ENCODE measurements at regions not wholly inside any gene's neighbourhood (a gene's known extent, or its start where the extent isn't known, plus 50 kb on each side); places are given as distances from the start of the nearest gene placed in this dataset.
A peak's percentile ranks its signal among the peaks of the same experiment; 100 is the strongest.

DNA sequence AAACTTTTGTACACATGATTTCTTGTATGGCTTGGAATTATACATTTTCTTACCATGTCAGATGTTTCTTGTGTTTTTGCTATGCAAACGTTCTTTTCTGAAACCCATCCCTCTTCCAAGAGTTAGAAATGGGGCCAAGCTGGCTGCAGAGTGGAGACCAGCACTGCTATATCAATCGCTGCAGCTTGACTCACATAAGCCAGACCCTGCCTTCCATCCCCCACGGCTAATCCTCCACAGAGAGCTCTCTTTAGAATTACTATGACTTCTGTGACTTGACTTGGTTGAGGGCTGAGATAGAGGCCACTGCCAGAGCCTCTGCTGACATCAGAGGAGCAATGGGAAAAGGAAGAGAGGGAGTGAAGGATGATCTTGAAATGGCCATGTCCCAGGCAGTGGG lies 147.9 kb downstream of the DACT1 start:
- no peak for DNase-seq

DNA sequence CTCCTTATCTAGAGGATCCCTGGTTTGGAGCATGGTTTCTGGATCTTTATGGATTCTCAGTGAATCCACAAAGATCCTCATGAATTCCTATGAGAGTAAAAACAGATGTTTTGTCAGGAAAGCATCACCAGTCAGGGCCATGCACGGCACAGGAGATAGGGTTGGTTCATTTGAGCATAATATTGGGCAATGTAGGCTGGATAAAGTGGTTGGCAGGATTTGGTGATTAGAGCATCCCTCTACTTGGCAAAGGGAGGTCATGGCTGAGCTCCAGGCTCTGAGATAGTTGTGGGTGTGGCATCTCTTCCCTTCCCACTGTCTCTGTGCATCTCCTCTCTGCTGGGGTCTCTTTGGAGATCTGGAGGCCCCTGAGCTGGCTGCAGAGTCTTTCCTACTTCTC lies 149.8 kb downstream of the DACT1 start:
- DNase-seq: no peak

DNA sequence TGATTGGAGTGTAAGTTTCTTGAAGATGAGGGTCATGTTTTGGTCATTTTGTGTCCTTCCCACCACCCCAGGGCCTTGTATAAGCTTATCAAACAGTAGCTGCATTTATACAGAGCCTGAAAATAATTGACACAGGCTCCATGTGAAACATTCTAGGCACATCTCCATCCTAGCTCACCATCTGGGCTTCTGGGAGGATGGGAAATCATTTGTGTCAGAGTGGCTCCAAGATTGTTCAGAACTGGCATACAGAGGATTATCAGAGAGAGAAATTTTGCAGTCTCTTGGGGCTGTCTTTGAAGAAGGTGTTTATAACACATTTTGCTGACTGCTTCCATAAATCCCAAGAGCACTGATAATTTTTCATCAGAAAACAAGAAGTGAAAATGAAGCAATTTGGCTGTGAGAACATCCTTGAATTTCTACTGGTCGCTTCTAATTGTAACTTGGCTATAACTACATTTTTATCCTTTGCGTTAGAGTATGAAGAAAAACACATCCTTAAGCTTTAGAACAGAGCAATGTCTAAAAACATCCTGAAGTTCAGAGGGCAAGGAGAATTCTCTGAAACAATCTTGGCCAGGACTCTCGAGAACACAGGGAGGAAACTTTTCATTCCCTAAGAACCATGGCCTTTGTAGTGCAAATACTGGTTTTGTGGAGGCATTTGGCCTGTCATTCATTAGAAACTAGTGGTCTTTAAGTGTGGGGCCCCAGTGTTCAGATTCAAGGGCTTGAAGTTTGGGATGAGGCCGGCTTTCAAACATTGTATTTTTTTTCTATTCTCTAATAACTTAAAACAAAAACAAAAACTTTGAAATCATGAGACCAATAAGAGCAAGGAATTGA lies 151.1 kb downstream of the DACT1 start:
- no peak for DNase-seq

DNA sequence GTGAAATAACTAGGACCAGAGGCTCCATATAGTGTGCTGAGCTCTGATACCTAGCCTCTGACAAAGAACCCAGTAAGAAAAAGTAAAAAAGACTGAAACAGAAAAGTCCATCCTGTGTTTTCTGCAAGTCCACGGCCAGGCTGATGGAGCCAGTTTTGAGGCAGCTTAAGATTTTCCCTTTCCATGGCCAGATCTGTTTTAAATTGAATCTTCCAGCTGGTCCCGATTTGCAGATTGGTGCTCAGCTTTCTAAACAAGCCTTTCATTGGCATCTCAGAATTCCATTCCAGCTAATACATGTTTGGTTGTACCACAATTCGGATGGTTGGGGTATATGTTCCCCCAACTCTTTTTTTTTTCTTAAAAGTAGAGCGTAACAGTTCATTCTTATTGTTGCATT lies 152.0 kb downstream of the DACT1 start:
- no peak for DNase-seq

DNA sequence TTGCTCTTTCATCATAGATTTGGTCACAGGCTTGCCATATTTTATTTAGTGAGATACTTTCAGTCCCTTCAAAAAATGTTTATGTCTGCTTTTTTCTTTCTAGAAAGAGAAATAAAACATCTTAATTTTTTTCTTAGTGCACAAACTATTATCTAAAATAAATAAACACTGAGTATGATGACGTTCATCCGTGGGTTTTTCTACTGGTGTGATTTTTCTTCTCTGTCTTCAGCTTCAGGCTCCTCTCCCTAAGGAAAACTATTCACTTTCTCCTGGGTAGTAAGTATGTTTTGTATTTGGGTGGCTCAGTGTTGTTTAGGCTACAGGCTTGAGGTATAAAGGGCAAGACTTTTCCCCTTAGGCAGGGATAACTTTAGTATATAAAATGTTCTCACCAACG lies 154.7 kb downstream of the DACT1 start:
- DNase-seq: no peak

DNA sequence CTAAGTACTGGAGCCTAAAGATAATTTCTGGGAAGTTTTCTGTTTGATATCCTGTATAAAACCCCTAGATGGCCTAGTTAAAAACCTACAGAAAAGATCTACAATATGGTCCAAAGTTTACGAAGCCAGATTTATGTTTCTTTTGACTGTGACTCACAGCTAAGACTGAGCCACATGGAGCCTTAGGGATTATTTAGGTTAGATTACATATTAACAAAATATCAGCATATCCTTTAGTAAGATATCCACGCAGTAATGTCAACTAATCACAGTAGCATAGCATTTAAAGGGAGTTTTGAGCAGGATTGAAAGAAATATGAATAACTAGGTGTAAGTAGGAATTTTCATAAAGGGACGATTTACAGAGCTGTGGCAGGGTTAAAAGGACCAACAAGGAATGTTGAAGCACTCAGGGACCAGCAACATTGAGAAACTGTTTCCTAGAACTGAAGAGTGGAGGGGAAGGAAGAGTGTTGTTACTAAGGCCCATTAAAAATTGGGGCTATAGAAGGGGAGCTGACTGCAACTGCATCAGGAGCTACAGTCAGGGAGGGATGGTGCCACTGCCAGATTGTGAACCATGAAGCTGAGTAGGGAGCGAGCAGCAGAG lies 155.5 kb downstream of the DACT1 start:
- DNase-seq: no peak

DNA sequence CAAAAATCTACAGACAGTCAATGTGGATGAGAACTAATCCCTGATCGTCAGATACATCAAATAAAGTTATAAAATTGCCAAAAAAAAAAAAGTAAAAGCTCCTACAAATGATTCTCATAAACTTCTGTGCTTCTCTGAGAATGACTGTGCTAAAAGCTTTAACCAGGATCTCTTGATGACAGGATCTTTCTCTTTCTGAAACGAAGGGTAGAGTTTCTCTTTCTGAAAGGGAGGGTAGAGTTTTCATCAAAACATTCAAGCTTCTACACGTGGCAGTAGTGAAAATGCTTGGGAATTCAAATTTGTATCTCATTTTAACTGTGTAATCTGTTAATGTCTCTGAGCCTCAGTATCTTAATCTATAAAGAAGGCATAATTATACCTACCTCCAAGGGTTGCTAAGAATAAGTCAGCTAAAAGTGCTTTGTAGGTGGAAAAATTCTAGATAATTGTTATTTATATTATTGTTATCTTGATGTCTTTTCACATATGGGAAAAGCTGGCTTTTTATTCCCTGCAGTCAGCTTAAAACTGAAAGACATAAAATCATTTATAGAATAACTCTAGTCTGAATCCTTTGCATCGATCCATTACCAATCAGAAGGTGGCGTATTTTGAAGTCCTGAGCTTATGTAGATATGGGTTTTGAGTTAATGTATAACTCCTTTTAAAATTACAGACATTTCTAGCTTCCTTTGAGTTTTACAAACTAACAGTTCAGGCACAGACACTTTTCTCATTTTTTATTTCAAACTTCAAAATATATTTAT lies 157.4 kb downstream of the DACT1 start:
- DNase-seq: no peak

DNA sequence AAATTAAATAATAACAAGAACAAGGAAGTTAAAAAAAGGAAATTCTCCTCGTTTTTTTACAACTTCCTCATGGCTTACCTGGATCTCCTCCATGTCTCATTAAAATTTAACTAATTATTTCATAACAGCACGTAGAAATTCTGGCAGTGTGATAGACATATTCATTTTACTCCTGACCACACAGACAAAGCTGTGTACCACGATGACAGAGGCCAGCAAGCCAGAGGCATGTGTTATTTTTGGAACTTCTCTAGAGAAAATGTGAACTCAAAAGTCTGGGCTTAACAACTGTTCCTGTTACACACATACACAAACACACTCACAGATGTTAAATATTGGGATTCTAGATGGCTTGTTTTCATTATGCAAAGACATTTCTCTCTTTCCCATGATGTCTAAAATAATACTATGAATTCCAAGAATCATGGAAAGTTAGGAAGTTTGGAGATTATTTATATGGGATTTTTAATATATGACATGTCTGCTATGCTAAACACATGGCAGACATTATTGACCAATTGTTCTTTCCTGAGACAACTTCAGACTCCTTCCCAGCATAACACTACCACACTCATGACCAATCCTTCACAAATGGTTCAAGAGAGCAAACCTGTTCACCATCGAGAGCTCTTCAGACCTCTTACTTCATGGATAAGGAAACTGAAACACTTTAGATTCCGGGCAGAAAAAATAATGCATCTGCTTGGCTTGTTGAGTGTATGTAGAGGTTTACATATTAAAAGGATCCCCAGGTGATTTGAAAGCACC lies 158.7 kb downstream of the DACT1 start:
- DNase-seq: no peak

DNA sequence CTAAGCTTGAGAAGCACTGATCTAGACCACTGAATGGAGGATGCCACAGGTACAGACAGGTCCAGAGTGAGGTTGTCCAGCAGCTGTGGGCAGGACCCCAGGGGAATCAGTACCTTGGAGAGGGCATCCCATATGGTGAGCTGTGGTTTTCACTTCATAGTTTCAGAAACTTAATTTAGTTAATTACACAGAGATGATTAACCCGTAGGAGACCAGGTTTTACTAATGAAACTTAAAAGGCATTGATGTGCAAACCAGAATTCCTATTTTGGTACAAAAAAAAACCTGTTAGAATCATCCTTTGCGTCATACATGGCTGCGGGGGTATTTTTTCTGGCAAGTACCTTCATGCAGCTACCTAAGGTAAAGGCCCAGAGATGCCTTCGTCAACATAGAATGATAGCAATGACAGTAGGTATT lies 159.3 kb downstream of the DACT1 start:
- DNase-seq: no peak

DNA sequence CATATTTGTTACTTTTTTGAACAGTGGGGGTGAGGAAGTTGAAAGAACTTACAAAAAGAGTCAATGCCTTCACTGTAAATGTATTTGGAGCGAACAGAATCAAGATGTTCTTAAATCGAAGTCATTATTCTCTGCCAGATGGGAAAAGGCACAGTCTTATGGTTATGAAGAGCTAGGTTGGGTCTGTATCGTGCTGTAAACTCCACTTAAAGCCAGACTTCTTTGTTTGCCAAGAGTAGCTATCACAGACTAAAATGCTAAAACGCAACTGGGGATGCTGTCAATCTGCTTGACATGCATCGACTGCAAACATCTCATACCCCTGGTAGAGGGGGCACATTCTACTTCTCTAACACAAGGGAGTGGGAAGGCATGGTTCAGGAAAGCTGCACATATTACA lies 160.4 kb downstream of the DACT1 start:
- DNase-seq: no peak

DNA sequence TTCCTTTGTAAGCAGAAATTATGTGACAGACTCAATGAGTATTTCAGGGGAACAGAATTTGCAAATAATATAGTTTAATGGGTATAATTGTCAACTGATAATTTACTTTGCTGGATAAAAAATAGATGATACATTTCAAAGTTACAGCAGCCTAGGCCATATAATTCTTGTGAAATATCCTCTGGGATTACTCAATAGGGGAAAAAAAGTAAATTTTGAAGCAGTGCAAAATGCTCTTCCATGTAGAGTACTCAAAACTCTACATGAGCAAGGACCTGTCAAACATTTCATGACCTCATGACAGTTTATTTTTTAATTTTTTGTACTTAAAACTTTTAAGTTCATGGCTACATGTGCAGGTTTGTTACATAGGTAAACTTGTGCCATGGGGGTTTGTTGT lies 163.3 kb downstream of the DACT1 start:
- peak; percentile 10 to 59 (median 57) for DNase-seq

DNA sequence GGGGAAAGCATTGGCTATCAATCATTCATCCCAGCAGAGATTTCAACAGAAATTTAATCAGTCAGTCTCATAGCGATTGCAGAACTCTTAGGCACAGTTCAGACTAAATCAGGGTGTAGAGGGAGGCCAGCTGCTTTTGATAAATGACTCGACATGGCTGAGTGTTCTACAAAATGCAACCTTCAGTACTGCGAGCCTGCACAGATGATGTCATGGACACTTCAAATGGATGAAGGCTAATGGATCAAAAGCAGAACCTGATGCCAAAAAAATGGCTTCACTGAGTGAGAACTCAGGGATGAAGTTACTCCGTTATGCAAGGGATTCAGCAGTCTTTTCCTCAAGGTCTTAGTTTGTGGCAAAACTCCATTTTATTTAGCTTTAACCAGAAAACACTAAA lies 167.3 kb downstream of the DACT1 start:
- no peak for DNase-seq

DNA sequence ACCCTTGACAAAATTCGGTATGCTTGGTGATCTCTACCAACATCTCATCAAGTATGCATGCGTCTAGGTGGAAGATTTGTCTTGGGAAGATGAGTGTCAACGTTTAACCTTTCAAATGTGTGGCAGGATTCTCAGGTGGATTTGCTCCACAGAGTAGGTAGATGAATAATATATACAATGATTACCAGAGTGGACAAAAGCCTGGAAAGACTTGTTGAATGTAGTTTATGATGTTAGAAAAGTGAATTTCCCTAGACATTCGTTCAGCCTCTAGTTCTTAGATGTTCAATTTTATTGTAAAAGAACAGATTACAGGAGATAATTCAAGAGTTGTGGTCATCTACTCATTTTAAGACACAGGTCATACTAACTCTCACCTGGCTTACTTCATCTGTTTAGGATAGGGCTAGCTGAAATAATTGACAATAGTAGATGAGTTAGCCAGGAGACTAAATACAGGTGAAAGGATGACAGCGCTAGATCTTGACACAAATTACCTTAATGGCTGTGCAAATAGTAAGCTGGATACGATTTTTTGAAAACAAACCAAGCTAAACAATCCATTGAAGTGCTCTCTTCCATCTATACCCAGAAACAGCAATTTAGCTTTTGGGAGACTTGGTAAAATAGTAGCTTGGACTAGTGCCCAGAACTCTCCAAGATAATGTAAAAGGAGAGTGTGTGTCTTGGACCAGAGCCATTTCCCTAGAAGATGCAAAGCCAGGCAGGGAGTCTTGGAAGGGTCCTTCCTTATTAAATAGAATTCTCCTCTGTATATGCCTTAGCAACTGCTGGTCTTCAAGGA lies 168.0 kb downstream of the DACT1 start:
- DNase-seq: no peak

DNA sequence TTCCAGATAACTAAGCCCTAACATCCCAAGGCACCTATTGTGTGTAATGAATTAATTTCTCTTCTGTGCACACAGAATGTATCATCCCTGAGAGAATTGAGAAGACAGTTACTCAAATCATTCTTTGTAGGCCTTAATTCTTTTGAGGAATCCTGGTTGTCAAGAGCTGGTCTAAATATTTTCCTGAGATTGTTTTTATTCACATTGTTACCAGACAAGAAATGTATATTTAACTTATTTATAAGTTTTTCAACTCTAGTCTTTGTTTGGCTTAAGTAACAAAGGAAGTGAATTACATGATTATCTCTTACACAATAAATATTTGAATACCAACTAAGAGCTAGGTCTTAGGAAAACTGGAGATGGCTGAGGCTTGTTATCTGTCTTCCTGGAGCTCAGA lies 169.4 kb downstream of the DACT1 start:
- no peak for DNase-seq

DNA sequence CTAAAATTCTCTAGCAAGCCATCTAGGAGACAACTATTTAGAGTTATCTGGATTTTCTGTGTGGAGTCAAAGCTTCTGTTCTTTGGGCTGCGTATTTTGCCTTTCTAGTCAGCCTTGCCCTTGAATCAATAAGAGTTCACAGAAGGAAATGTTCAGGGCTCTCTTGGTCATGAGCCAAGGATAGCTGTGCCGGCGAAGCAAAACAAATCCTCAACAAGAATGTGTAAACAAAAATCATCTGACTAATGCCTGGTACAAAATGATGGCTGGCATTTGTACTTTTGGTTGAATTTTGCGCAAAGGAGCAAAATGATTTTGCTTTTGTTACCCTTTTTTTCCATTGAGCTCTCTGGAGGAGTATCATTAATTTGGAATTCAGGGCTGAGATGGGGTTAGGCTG lies 171.1 kb downstream of the DACT1 start:
- no peak for DNase-seq

DNA sequence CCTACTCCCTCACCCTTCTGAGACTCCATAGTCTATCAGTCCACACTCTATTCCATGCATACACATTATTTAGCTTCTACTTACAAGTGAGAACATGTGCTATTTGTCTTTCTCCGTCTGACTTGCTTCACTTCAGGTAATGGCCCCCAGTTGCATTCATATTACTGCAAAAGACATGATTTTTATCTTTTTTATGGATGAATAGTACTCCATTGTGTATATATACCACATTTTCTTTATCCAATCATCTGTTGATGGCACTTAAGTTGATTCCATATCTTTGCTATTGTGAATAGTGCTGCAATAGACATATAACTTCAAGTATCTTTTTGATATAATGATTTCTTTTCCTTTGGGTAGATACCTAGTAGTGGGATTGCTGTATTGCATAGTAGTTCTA lies 171.8 kb downstream of the DACT1 start:
- DNase-seq: no peak

DNA sequence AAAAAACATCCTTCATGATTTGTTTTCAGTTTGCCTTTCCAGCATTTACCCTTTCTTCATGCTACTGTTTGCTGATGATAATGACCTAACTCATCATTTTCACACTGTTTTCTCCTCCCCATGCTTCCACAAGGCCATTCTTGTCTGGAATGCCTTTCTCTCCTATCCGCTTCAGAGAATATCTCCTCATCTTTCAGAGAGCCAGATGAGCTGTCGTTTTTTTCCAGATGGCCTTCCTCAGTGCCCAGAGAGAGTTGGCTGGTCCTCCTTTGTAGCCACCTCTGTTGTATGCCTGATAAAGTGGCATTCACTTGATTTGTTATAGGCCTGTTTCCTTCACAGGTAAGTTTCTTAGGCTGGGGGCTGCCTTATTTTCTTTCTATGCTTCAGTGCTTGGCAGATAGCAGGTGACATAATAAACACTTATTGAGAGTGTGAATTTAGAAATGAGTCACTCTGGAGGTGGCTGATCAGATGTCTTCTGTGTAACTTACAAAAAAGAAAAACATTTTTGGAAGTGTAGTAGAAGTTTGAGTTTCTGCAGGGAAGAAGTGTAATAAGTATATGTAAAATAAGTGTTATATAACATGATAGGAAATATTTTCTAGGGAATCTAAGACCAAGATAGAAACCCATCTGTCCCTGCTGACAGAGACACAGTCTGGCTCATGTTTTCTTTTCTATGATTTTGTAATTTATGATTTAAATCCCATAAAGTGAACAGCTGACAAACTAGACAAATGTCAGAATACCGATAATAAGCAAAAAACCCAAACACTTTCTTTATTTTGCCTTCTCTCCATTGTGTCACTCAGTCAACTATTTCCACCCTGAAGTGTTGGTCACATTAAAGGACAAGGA lies 174.5 kb downstream of the DACT1 start:
- no peak for DNase-seq

DNA sequence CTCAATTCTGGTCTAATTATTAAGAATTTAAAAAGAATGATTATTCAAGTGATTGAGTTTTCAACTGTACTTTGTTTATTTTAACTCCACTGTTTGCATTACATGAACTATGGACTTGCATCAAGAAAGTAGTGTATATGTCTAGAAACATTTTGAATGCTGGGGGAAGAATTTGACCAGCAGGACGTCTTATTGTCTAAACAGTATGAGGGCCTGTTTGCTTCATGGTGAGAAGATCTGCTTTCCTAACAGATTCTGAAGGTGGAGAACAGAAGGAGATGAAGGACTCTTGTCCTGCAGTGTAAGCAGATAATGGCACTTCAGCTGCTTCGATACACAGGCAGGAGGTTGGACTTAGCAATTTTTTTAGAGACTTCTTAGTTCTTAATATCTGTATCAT lies 176.0 kb downstream of the DACT1 start:
- no peak for DNase-seq

DNA sequence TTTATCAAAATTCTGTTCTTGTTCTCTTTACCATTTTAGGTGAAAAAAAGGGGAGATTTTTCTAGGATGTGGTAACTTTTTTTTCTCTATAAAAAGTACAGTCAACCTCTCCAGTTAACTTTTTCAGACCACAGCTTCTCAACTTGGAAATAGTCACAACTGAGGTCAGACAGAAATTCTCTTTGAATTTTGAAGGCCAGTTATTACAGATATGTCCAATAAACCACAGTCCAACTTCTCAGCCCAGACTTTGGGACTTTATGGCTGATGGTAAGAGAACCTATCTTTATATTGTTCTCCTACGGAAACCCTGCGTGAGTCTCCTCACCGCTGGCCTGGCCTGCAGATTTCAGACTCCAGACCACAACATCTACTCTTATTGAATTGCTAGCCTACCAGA lies 176.7 kb downstream of the DACT1 start:
- DNase-seq: no peak

DNA sequence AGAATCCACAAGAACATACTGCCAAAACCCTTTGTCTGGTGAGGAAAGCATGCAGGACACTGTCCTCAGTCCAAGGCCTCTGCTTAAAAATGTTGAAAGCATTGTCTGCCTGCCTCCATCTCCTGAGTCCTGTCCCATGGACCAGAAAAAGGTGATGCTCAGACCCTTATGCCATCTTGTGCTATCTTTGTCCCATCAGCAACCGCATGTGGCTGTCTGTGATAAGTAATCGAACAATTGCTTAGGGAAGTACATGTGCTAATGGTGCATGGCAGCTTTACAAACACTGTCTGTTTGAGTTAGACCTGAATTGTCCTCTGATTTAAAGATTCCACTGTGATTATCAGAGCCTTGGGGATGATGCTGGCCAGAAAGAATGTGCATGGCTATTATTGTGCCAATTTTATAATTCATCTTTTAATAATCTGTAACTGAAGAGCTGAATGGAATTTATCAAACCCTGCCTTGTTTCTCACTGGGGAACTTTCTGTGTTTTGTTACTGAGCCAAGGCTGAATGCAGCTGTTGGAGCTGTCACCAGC lies 177.5 kb downstream of the DACT1 start:
- DNase-seq: no peak

DNA sequence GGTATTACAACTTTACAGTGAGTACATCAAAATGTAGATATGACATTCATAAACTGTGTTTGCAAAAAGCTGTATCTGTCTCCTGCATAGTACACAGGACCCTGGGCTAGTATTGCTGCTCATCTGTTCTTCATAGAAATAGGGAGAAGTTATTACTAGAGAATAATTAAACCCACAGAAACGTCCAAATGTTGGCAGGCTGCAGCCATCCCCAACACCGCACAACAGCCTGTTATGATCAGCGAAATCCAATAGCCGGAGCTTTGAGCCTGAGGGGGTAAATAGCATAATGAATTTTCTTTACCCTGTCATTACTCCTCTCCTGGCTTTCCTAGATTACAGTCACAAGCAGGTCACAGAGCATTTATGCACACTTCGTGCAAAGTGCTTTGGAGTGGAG lies 178.0 kb downstream of the DACT1 start:
- DNase-seq: no peak

Data from suppressor macrophage treated with lipopolysaccharide for 1 hour (primary cell).